A673 (cell line): ENCODE measurements at regions not wholly inside any gene's neighbourhood (a gene's known extent, or its start where the extent isn't known, plus 50 kb on each side); places are given as distances from the start of the nearest gene placed in this dataset.

ENCODE experiments used
- BruUV-seq: library from RNA; stranded (reverse); fragments of 400-500 nt; replicated peaks from 2 replicates; lab custom pipeline; 2021; lab: Mats Ljungman, UMichigan
- CTCF ChIA-PET: fragments of 300-600 bp; sonication (Branson Sonifier 250); formaldehyde crosslinking; loops from one replicate; lab custom pipeline; 2022; ENCODE audit warnings: antibody characterized with exemption; lab: Charles Lee
- POLR2A ChIA-PET: fragments of 300-600 bp; sonication (Branson Sonifier 250); formaldehyde crosslinking; loops from one replicate; lab custom pipeline; 2022; ENCODE audit warnings: antibody characterized with exemption; ENCODE audit not compliant: low non-redundant PET; lab: Charles Lee
- DNase-seq: peaks from one replicate; pipeline ENCODE4 v3.0.0-alpha.2; 2015; ENCODE audit warnings: low spot score
- H3K27ac ChIP-seq: fragments of 200-600 bp; sonication (generic); 2 replicates; pipeline ENCODE4 v1.5.1; 2016; ENCODE audit warnings: mixed run types, low read depth, mild to moderate bottlenecking, mixed read lengths, antibody characterized with exemption, low read length; ENCODE audit not compliant: poor library complexity, severe bottlenecking
- H3K27me3 ChIP-seq: fragments of 200-600 bp; sonication (generic); replicated peaks from 2 replicates; pipeline ENCODE4 v1.6.1; 2017; ENCODE audit warnings: mixed run types, low read depth, mild to moderate bottlenecking, mixed read lengths, antibody characterized with exemption, low read length; ENCODE audit not compliant: insufficient read depth, poor library complexity
- H3K36me3 ChIP-seq: fragments of 200-600 bp; sonication (generic); 2 replicates; pipeline ENCODE4 v1.6.1; 2016; ENCODE audit warnings: mixed run types, mild to moderate bottlenecking, mixed read lengths, antibody characterized with exemption, low read length; ENCODE audit not compliant: insufficient read depth, poor library complexity, severe bottlenecking
- H3K4me1 ChIP-seq: fragments of 200-600 bp; sonication (generic); 2 replicates; pipeline ENCODE4 v1.6.1; 2017; ENCODE audit warnings: mixed run types, mild to moderate bottlenecking, mixed read lengths, antibody characterized with exemption, low read length; ENCODE audit not compliant: insufficient read depth, poor library complexity, severe bottlenecking
- H3K4me3 ChIP-seq: fragments of 200-600 bp; sonication (generic); 2 replicates; pipeline ENCODE4 v1.5.1; 2016; ENCODE audit warnings: low read depth, mixed run types, mild to moderate bottlenecking, mixed read lengths, low read length; ENCODE audit not compliant: poor library complexity, severe bottlenecking
- H3K9me3 ChIP-seq: fragments of 200-600 bp; sonication (generic); 2 replicates; pipeline ENCODE4 v1.6.1; 2016; ENCODE audit warnings: mixed run types, low read depth, mild to moderate bottlenecking, mixed read lengths, antibody characterized with exemption, low read length; ENCODE audit not compliant: poor library complexity, severe bottlenecking
- EZH2 ChIP-seq: fragments of 200-600 bp; sonication (generic); IDR thresholded peaks from 2 replicates; pipeline ENCODE4 v1.6.1; 2017; ENCODE audit warnings: borderline replicate concordance, low read depth, mild to moderate bottlenecking, mixed read lengths, antibody characterized with exemption, low read length; ENCODE audit not compliant: poor library complexity, severe bottlenecking
- intact Hi-C: fragments of 100-400 bp; cut with micrococcal nuclease; formaldehyde crosslinking; loops from one replicate; pipeline ENCODE4 v1.10.0; 2022; ENCODE audit not compliant: unreplicated experiment
- TF ChIP-seq, protein P1 (sequence below): fragments of 300-800, 200-600 bp; sonication (generic); conservative IDR thresholded peaks from 2 replicates; pipeline ENCODE4 v1.5.1; 2017; ENCODE audit warnings: low read depth, mild to moderate bottlenecking, antibody characterized with exemption, low read length, moderate library complexity, mixed read lengths

DNA sequence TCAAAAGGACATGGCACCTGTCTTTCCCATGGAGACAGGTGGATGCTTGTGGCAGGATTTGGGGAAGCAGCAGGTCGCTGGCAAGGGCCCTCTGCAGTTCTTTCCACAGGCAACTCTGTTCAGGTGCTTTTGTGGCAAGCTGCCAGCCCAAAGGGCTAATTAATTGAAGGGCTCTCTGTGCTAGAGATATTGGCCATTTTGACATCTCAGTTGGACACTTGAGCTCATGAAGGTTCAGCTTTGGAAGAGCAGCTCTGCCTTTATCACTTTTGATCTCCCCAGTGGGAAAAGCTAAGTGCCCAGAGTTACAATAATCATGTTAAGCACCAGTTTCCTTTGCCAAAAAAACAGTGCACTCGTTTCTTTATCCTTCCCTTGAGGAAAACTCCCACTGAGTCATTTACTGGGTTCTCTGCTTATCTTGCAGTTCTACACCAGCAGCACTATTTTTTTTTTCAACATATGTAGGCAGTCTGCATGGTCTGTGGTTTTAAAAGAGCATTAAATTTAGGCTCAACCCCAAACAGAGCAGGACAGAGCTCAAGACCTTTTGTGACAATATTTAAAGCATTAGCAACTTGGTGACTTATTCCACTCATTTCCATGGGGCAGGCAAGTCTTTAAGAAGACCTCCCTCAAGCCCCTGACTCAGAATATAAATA, 336.4 kb upstream of the RASGEF1B start:
- no peaks in the 10 kb centered on the region for H3K36me3 ChIP-seq
- DNase-seq = peak; percentile 87
- H3K4me1 ChIP-seq = peaks cover 24% of the 10 kb centered on the region
- no peak overlapping the region for H3K27ac ChIP-seq
- BruUV-seq = no TSS peak
- TF ChIP-seq EZH2 = no peak
- TF ChIP-seq, protein P1, sequence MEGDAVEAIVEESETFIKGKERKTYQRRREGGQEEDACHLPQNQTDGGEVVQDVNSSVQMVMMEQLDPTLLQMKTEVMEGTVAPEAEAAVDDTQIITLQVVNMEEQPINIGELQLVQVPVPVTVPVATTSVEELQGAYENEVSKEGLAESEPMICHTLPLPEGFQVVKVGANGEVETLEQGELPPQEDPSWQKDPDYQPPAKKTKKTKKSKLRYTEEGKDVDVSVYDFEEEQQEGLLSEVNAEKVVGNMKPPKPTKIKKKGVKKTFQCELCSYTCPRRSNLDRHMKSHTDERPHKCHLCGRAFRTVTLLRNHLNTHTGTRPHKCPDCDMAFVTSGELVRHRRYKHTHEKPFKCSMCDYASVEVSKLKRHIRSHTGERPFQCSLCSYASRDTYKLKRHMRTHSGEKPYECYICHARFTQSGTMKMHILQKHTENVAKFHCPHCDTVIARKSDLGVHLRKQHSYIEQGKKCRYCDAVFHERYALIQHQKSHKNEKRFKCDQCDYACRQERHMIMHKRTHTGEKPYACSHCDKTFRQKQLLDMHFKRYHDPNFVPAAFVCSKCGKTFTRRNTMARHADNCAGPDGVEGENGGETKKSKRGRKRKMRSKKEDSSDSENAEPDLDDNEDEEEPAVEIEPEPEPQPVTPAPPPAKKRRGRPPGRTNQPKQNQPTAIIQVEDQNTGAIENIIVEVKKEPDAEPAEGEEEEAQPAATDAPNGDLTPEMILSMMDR = no peak
- CTCF ChIA-PET = no interaction called here
- intact Hi-C loops = no loop called here
- POLR2A ChIA-PET = no interaction called here
- no peak overlapping the region for H3K4me3 ChIP-seq
- H3K9me3 ChIP-seq = no peaks in the 10 kb centered on the region
- H3K27me3 ChIP-seq = peaks cover 3% of the 10 kb centered on the region

DNA sequence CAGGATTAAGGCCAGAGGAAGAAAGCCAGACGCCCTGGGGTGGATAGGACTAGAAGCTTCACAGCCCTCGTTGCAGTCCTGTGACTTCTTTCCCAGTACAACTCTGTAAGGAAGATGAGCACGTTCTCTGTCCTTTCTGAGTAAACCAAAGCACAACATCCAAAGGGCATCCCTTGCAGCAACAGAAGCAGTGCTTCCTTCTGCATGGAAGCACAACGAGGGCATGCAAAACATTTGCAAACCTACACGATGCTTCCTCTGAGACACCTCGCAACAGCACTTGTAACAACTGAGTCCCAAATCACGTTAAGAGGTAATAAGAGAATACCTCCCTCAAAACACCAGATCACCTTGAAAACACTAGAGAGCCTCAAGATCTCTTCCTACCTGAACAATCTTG, 335.7 kb upstream of the RASGEF1B start:
- ChIA-PET CTCF (no interaction called here), POLR2A (no interaction called here)
- Histone ChIP-seq H3K36me3 (no peaks in the 10 kb centered on the region), H3K4me3 (no peak overlapping the region), H3K27me3 (peaks cover 4% of the 10 kb centered on the region), H3K27ac (no peak overlapping the region), H3K9me3 (no peaks in the 10 kb centered on the region), H3K4me1 (peaks cover 24% of the 10 kb centered on the region)
- no peak for DNase-seq
- TF ChIP-seq EZH2 = no peak
- TF ChIP-seq, protein P1 = no peak
- intact Hi-C loops = no loop called here
- no TSS peak for BruUV-seq

DNA sequence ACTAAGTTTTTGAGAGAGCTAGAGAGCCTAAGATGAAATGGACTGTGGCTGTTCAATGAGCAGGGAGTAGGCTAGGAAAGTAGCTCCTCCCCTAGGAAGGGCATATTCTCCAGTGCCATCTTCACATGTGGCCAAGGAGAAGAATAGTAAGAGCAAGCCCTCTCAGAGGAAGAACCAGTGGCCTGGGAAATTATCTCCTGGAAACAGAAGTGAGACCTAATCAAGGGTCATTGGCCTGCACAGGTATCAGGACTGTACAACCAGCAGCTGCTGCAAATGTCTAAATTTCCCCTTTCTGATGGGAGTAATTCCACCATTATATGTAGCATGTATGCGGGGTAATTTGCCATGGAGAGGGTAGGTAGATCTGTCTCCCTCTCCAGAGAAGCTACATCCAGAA, 334.8 kb upstream of the RASGEF1B start:
- Histone ChIP-seq H3K4me3 (no peak overlapping the region), H3K36me3 (no peaks in the 10 kb centered on the region), H3K27me3 (peaks cover 4% of the 10 kb centered on the region), H3K27ac (no peak overlapping the region), H3K4me1 (peaks cover 24% of the 10 kb centered on the region), H3K9me3 (no peaks in the 10 kb centered on the region)
- BruUV-seq = no TSS peak
- CTCF ChIA-PET = no interaction called here
- no peak for DNase-seq
- intact Hi-C loops = no loop called here
- TF ChIP-seq, protein P1 = no peak
- no peak for TF ChIP-seq EZH2
- POLR2A ChIA-PET = no interaction called here
